PC-9 (cell line): ENCODE measurements at regions not wholly inside any gene's neighbourhood (a gene's known extent, or its start where the extent isn't known, plus 50 kb on each side); places are given as distances from the start of the nearest gene placed in this dataset.

ENCODE experiments used
- BruUV-seq: library from RNA; stranded (reverse); fragments of 400-500 nt; replicated peaks from 2 replicates; lab custom pipeline; 2021; lab: Mats Ljungman, UMichigan
- CTCF ChIA-PET: fragments of 300-600 bp; sonication (Branson Sonifier 250); formaldehyde crosslinking; loops from one replicate; lab custom pipeline; 2022; ENCODE audit warnings: antibody characterized with exemption; lab: Charles Lee
- POLR2A ChIA-PET: fragments of 300-600 bp; sonication (Branson Sonifier 250); formaldehyde crosslinking; loops from one replicate; lab custom pipeline; 2022; ENCODE audit warnings: antibody characterized with exemption; ENCODE audit not compliant: unreplicated experiment; lab: Charles Lee
- DNase-seq, 2 experiments: peaks; one replicate each; pipeline versions ENCODE4 v3.0.0 to v3.0.0-alpha.2; 2015 to 2022; ENCODE audit warnings: mixed read lengths in 1 of 2
- H2AFZ ChIP-seq: fragments of 200-600 bp; sonication (generic); 2 replicates; pipeline ENCODE4 v1.8.1; 2017; ENCODE audit warnings: antibody characterized with exemption
- H3F3A ChIP-seq: fragments of 200-600 bp; sonication (generic); 2 replicates; pipeline ENCODE4 v1.8.1; 2017; ENCODE audit warnings: antibody characterized with exemption, mild to moderate bottlenecking, low read depth; ENCODE audit not compliant: insufficient read depth
- H3K27ac ChIP-seq: fragments of 200-600 bp; sonication (generic); 2 replicates; pipeline ENCODE4 v1.6.1; 2016; ENCODE audit warnings: mixed run types
- H3K27me3 ChIP-seq: fragments of 200-600 bp; sonication (generic); 2 replicates; pipeline ENCODE4 v1.6.1; 2016; ENCODE audit warnings: low read depth, mixed run types; ENCODE audit not compliant: insufficient read depth
- H3K36me3 ChIP-seq: fragments of 200-600 bp; sonication (generic); 2 replicates; pipeline ENCODE4 v1.6.1; 2016; ENCODE audit warnings: low read depth, mixed run types
- H3K4me1 ChIP-seq: fragments of 200-600 bp; sonication (generic); replicated peaks from 2 replicates; pipeline ENCODE4 v1.6.1; 2016; ENCODE audit warnings: mixed run types; ENCODE audit not compliant: insufficient read depth
- H3K4me2 ChIP-seq: fragments of 200-600 bp; sonication (generic); 2 replicates; pipeline ENCODE4 v1.6.1; 2017; ENCODE audit warnings: mixed run types
- H3K4me3 ChIP-seq: fragments of 200-600 bp; sonication (generic); 2 replicates; pipeline ENCODE4 v1.6.1; 2016; ENCODE audit warnings: mixed run types
- H3K79me2 ChIP-seq: fragments of 200-600 bp; sonication (generic); 2 replicates; pipeline ENCODE4 v1.6.1; 2017; ENCODE audit warnings: low read depth, mixed run types
- H3K9me2 ChIP-seq: fragments of 200-600 bp; sonication (generic); 2 replicates; pipeline ENCODE4 v1.8.1; 2017; ENCODE audit warnings: mild to moderate bottlenecking; ENCODE audit not compliant: insufficient read depth
- H3K9me3 ChIP-seq: fragments of 200-600 bp; sonication (generic); 2 replicates; pipeline ENCODE4 v1.8.1; 2016; ENCODE audit warnings: low read depth; ENCODE audit not compliant: insufficient read depth
- H4K20me1 ChIP-seq: fragments of 200-600 bp; sonication (generic); 2 replicates; pipeline ENCODE4 v1.8.1; 2017; ENCODE audit not compliant: insufficient read depth
- EZH2 ChIP-seq: fragments of 200-600 bp; sonication (generic); IDR thresholded peaks from 2 replicates; pipeline ENCODE4 v1.8.0; 2017; ENCODE audit warnings: antibody characterized with exemption, low read depth
- intact Hi-C: fragments of 100-400 bp; cut with micrococcal nuclease; formaldehyde crosslinking; loops from one replicate; pipeline ENCODE4 v1.10.0; 2022; ENCODE audit not compliant: unreplicated experiment
- TF ChIP-seq, protein P1 (sequence below): fragments of 200-600 bp; sonication (generic); conservative IDR thresholded peaks from 2 replicates; pipeline ENCODE4 v1.6.1; 2017; ENCODE audit warnings: mixed run types, antibody characterized with exemption, mild to moderate bottlenecking, moderate library complexity

DNA sequence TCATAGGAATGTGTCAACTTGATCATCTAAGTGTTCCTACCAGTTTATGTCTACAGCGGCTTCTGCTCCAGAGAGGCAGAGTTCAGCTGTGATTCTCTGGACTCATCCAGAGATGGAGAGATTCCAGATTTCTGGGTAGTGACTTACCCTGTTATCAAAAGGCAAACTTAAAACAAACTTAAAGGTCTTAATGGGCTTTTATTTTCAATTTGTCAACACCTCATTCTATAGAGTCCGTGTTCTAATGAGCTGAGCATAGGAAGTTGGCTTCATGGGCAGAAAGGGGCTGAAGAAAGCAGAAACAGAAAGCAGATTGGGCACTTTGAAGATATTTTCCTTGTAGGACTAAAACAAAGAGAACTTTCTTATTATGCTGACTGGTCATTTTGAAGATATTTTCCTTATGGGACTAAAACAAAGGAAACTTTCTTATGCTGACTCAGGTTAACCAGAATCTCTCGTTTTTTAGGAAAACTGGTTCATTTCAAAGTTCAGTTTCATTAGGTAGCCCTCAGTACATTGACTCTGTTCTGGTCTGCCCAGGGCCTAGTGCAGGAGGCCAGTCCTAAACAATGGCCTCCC is 185.1 kb downstream of the CDH26 start:
- Histone ChIP-seq H3K4me1 (no peaks in the 10 kb centered on the region), H3F3A (no peaks in the 10 kb centered on the region), H3K9me2 (no peaks in the 10 kb centered on the region), H2AFZ (no peak overlapping the region), H3K4me3 (no peak overlapping the region), H3K27ac (no peak overlapping the region), H4K20me1 (no peaks in the 10 kb centered on the region), H3K79me2 (no peaks in the 10 kb centered on the region), H3K4me2 (no peak overlapping the region), H3K27me3 (peaks cover 92% of the 10 kb centered on the region), H3K9me3 (no peaks in the 10 kb centered on the region; the same call in 1 of the 2 replicates), H3K36me3 (no peaks in the 10 kb centered on the region)
- no TSS peak for BruUV-seq
- intact Hi-C loops = no loop called here
- CTCF ChIA-PET = no interaction called here
- POLR2A ChIA-PET = no interaction called here
- DNase-seq = no peak
- TF ChIP-seq, protein P1, sequence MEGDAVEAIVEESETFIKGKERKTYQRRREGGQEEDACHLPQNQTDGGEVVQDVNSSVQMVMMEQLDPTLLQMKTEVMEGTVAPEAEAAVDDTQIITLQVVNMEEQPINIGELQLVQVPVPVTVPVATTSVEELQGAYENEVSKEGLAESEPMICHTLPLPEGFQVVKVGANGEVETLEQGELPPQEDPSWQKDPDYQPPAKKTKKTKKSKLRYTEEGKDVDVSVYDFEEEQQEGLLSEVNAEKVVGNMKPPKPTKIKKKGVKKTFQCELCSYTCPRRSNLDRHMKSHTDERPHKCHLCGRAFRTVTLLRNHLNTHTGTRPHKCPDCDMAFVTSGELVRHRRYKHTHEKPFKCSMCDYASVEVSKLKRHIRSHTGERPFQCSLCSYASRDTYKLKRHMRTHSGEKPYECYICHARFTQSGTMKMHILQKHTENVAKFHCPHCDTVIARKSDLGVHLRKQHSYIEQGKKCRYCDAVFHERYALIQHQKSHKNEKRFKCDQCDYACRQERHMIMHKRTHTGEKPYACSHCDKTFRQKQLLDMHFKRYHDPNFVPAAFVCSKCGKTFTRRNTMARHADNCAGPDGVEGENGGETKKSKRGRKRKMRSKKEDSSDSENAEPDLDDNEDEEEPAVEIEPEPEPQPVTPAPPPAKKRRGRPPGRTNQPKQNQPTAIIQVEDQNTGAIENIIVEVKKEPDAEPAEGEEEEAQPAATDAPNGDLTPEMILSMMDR = no peak
- no peak for TF ChIP-seq EZH2

DNA sequence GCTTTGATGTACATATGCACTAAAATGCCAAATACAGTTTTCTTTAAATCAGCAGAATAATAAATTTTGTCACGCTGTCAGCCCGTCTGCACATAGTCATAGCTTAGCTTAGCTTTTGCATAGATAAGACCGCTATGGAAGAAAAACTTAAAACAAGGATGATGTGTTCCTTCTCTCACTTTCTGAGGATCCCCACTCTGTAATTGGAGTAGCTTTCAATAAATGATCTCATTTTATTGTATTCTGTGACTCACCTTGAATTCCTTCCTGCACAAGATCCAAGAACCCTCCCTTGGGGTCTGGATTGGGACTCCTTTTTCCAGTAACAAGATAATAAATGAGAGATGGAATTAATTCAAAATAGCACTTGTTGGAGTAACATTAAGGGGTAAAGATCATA is 186.2 kb downstream of the CDH26 start:
- Histone ChIP-seq H3F3A (no peaks in the 10 kb centered on the region), H3K4me2 (no peak overlapping the region), H3K4me1 (no peaks in the 10 kb centered on the region), H3K36me3 (no peaks in the 10 kb centered on the region), H3K27me3 (peaks cover 92% of the 10 kb centered on the region), H3K9me2 (no peaks in the 10 kb centered on the region), H3K4me3 (no peak overlapping the region), H2AFZ (no peak overlapping the region), H4K20me1 (no peaks in the 10 kb centered on the region), H3K79me2 (no peaks in the 10 kb centered on the region), H3K9me3 (no peaks in the 10 kb centered on the region; the same call in 1 of the 2 replicates), H3K27ac (no peak overlapping the region)
- no peak for TF ChIP-seq EZH2
- TF ChIP-seq, protein P1 = no peak
- ChIA-PET CTCF (no interaction called here), POLR2A (no interaction called here)
- no TSS peak for BruUV-seq
- no peak for DNase-seq
- intact Hi-C loops = no loop called here

DNA sequence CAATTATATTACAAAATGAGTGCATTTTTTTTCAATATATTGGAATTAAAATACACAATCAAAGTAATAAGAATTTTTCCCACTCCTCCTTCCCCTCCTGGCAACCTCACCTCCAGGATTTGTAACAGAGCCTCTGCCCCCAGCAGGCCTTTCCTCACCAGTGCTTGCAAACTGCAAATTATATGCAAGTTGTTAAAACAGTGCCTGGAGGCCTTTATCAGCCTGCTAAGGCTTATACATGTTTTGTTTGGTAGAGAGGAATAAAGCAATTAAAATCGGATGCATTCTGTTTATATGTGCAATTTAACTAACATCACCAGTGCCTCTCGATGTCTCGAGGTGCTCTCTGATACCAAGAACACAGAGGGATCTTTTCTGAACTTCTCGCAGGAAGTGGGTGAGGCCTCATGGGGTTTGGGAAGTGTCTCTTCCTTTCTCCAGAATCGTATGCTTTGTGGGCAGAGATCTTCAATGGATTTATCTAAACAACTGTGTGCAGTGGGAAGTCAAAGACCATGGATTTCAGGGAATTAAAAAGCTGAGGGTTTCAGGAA is 186.8 kb downstream of the CDH26 start:
- no peak overlapping the region for H3K4me3 ChIP-seq
- DNase-seq = no peak
- TF ChIP-seq EZH2 = no peak
- TF ChIP-seq, protein P1 = no peak
- CTCF ChIA-PET = no interaction called here
- no peaks in the 10 kb centered on the region; the same call in 1 of the 2 replicates for H3K9me3 ChIP-seq
- H3K9me2 ChIP-seq = no peaks in the 10 kb centered on the region
- H3F3A ChIP-seq = no peaks in the 10 kb centered on the region
- H4K20me1 ChIP-seq = no peaks in the 10 kb centered on the region
- H2AFZ ChIP-seq = no peak overlapping the region
- H3K79me2 ChIP-seq = no peaks in the 10 kb centered on the region
- H3K4me2 ChIP-seq = no peak overlapping the region
- H3K27me3 ChIP-seq = peaks cover 93% of the 10 kb centered on the region
- no peaks in the 10 kb centered on the region for H3K36me3 ChIP-seq
- no TSS peak for BruUV-seq
- intact Hi-C loops = no loop called here
- POLR2A ChIA-PET = no interaction called here
- no peaks in the 10 kb centered on the region for H3K4me1 ChIP-seq
- no peak overlapping the region for H3K27ac ChIP-seq
